ENCODE measurements at regions not wholly inside any gene's neighbourhood (a gene's known extent, or its start where the extent isn't known, plus 50 kb on each side); places are given as distances from the start of the nearest gene placed in this dataset.

GRCh38 chr15:31458596-31459399 lies 132.2 kb downstream of the KLF13 start:
- H3K27me3 ChIP-seq (replicated peaks; ENCODE audit: insufficient read depth), result no peaks in the 10 kb centered on the region
- H3K27ac ChIP-seq, result no peak overlapping the region
- no peaks in the 10 kb centered on the region for H3K9me3 ChIP-seq
- TF ChIP-seq POLR2AphosphoS5 (IDR thresholded peaks at IDR 0.05) (no peak), POLR2A (IDR thresholded peaks at IDR 0.05) (no peak), CTCF (IDR thresholded peaks at IDR 0.05) (no peak)
- no peak for DNase-seq (ENCODE audit: low spot score)
- no peaks in the 10 kb centered on the region for H3K36me3 ChIP-seq
- no peak overlapping the region for H3K4me3 ChIP-seq
- no peaks in the 10 kb centered on the region for H3K4me1 ChIP-seq (replicated peaks)
- WGBS, result 45% methylated on average over 9 of the region's 9 CpGs
- intact Hi-C loops (cut with DNase I), result no loop called here

GRCh38 chr15:31459400-31459748 lies 132.7 kb downstream of the KLF13 start:
- DNase-seq (ENCODE audit: low spot score), result no peak
- Histone ChIP-seq H3K4me3 (no peak overlapping the region), H3K36me3 (no peaks in the 10 kb centered on the region), H3K4me1 (replicated peaks) (no peaks in the 10 kb centered on the region), H3K9me3 (no peaks in the 10 kb centered on the region), H3K27me3 (replicated peaks; ENCODE audit: insufficient read depth) (no peaks in the 10 kb centered on the region), H3K27ac (no peak overlapping the region)
- TF ChIP-seq POLR2A (IDR thresholded peaks at IDR 0.05) (no peak), POLR2AphosphoS5 (IDR thresholded peaks at IDR 0.05) (no peak), CTCF (IDR thresholded peaks at IDR 0.05) (no peak)
- intact Hi-C loops (cut with DNase I), result no loop called here
- WGBS, result 81% methylated on average over 1 of the region's 1 CpG

- no peak overlapping the region for H3K4me3 ChIP-seq
- no peak overlapping the region for H3K27ac ChIP-seq
- H3K4me1 ChIP-seq (replicated peaks), result no peaks in the 10 kb centered on the region
- WGBS, result 91% methylated on average over 5 of the region's 5 CpGs
- no peaks in the 10 kb centered on the region for H3K27me3 ChIP-seq (replicated peaks; ENCODE audit: insufficient read depth)
- DNase-seq (ENCODE audit: low spot score), result no peak
- no peak for TF ChIP-seq CTCF (IDR thresholded peaks at IDR 0.05)
- no peak for TF ChIP-seq POLR2AphosphoS5 (IDR thresholded peaks at IDR 0.05)
- TF ChIP-seq POLR2A (IDR thresholded peaks at IDR 0.05), result no peak
- intact Hi-C loops (cut with DNase I), result no loop called here
- H3K9me3 ChIP-seq, result no peaks in the 10 kb centered on the region
- H3K36me3 ChIP-seq, result no peaks in the 10 kb centered on the region
Observed at GRCh38 chr15:31461375-31461774, 134.7 kb downstream of the KLF13 start.

GRCh38 chr15:31461911-31462480 lies 135.4 kb downstream of the KLF13 start:
- WGBS, result 84% methylated on average over 9 of the region's 9 CpGs
- TF ChIP-seq CTCF (IDR thresholded peaks at IDR 0.05) (no peak), POLR2AphosphoS5 (IDR thresholded peaks at IDR 0.05) (no peak), POLR2A (IDR thresholded peaks at IDR 0.05) (no peak)
- Histone ChIP-seq H3K4me3 (no peak overlapping the region), H3K27me3 (replicated peaks; ENCODE audit: insufficient read depth) (no peaks in the 10 kb centered on the region), H3K4me1 (replicated peaks) (no peaks in the 10 kb centered on the region), H3K9me3 (no peaks in the 10 kb centered on the region), H3K27ac (no peak overlapping the region), H3K36me3 (no peaks in the 10 kb centered on the region)
- DNase-seq (ENCODE audit: low spot score), result no peak
- intact Hi-C loops (cut with DNase I), result no loop called here

Measured in prostate gland (tissue), 2 donors.